T-helper 2 cell treated with Interferon-gamma antibody and Interleukin-4, amounts not matched to agents 100 ng/mL and 5 ng/mL, for 36 hours (primary cell): ENCODE measurements at regions not wholly inside any gene's neighbourhood (a gene's known extent, or its start where the extent isn't known, plus 50 kb on each side); places are given as distances from the start of the nearest gene placed in this dataset.
"Not testable (repeated sequence)": the region's sequence is repeated elsewhere in the genome, so short reads cannot be mapped to it uniquely, and the experiment has no call there.

ENCODE experiments used
- intact Hi-C: fragments of 100-400 bp; cut with micrococcal nuclease; formaldehyde crosslinking; loops from one replicate; pipeline ENCODE4 v1.15.1; 2023

DNA sequence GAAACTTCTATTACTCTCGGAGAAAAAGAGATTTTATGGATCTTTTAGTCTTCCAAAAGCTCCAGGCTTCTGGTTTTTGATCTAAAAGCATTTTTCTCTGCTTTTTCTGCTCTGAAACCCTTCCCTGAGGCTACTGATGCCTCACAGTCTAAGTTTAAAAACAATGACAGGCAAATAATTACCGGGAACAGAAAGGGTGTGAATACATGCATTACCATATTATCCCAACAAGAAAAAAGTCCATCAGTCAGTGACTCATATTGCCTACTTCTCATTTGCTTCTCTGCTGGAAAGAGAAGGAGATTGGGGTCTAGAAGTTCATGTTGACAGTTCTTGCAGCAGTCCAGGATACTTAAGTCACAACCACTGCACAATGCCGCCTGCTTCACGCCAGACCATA, 482.9 kb upstream of the C16orf82 start:
- intact Hi-C loops = no loop called here

DNA sequence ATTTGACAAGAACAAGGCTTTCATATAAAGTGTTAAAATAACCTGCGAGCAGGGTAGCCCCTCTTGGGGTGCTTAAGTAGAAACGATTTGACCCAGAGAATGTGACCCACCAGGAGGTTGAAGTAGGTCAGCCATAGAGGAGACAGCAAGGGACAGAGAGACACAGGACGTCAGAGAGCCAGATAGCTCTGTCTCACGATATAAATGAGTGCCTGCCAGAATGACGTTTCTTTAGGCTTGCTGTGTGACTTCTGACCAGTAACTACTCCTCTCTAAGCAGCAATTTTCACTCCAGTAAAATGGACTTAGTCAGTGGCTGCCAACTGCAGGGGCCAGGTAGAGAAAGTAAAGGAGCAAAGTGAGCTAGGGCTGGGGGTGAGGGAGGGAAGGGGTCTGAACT, 473.0 kb upstream of the C16orf82 start:
- intact Hi-C loops = loop anchor here (10.0 kb wide), 1 partner anchor 51 kb away; no protein-coding TSS in a partner anchor

DNA sequence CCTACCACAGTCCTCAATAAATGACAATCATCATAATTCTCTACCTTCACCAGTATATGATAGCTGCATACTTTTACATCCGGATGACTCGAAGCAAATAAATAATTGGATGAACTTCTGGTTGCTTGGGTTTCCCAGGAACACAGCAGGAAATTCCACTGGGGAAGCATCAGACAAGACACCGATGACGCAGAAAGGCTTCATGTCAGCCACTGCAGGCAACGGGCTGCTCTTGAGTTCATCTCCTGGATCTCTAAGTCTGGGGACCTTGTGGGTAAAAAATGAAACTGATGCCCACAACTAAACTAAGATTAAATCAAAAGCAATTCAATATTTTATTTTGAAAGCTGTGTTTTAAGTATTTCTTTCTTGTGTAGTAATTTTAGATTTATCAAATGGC, 472.1 kb upstream of the C16orf82 start:
- intact Hi-C loops = loop anchor here (10.0 kb wide), 1 partner anchor 50 kb away; no protein-coding TSS in a partner anchor

DNA sequence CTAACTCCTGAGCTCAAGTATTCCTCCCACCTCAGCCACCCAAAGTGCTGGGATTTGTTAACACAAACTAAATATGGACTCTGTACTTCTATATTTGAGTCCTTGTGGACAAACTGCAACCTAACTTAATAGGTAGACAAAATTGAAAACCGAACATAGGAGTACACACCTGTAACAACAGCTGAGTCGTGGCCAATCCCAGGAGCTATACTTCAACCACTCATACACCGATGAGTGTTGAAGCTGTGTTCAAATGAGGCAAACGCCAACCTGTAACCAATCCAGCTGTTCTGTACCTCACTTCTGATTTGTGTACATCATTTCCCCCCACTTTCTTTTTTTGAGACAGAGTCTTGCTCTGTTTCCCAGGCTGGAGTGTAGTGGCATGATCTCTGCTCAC, 471.5 kb upstream of the C16orf82 start:
- intact Hi-C loops = loop anchor here (10.0 kb wide), 1 partner anchor 50 kb away; no protein-coding TSS in a partner anchor

DNA sequence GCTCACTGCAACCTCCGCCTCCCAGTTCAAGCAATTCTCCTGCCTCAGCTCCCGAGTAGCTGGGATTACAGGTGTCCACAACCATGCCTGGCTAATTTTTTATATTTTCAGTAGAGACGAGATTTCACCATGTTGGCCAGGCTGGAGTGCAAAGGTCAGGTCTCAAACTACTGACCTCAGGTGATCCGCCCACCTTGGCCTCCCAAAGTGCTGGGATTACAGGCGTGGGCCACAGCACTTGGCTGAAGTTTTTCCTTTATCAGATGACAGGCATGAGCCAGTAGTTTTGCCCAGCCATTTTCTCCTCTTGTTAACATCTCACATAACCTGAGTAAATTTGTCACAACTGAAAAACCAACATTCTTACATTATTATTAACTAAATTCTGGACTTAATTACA, 470.7 kb upstream of the C16orf82 start:
- intact Hi-C loops = loop anchor here (10.0 kb wide), 1 partner anchor 49 kb away; no protein-coding TSS in a partner anchor

DNA sequence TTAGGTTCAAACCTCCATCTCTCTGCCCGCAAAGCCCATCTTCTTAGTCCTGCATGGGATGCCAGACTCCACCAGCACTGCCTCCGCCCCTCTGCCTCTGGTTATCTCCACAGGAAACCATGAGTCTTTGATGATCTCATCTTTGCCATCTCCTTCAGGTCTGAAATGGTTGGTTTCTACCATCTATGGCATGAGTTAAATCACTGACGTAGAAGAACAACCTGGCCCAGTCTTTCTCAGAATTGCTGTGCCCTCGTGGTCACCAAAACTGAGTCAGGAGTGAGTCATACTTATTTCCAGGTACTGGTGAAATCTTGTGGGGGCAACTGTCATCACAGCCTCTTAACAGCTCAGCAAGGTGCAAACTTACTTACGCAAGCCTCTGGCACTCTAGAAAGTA, 468.7 kb upstream of the C16orf82 start:
- intact Hi-C loops = loop anchor here (2.0 to 10.0 kb wide), 2 partner anchors 17 to 47 kb away; no protein-coding TSS in a partner anchor

DNA sequence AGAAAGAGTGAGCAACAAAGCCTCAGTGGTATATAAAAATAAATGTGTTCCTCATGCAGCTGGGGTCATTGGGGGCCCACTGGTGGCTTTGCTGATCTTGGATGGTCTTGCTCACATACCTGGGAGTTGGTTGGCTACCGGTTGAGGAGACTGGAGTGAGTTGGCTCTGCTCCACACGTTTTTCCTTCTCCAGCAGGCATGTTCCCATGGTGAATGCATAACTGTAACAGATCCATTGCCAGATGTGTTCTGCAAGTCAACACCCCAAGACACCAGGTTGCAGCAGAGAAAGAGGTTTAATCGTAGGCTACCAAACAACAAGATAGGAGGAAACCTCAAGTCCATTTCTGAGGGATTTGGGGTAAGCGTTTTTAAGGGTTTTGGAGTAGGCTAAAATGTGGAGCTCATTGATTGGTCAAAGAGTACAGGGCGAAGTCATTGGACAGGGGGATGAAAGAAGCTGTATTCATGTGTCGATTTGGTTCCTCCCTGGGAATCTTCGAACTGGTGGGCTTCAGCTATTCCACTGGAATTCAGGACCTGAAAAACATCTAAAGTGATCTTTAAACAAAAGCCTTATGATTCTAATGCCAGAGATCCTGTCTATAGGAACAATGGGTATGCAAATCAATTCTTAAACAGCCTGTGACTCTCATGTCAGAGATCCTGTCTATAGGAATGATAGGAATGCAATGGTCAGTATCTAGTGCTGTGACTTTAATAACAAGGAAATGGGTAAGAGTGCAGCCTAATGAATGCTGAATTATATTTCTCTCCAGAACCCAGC, 467.5 kb upstream of the C16orf82 start:
- intact Hi-C loops = loop anchor here (2.0 to 10.0 kb wide), 2 partner anchors 16 to 46 kb away; no protein-coding TSS in a partner anchor

DNA sequence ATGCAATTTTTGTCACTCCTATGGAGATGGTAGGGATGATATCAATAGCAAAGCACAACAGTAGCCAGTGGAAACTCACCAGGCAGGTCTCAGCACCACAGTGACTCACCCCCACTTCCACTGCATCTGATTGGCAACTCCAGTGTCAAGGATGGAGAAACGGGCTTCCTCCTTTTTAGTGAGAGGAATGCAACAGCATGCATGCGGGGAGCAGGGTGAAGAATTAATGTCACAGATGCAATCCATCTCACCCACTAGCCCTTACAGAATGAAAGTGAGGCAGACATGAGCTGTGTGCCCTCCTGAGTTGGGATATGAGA, 467.0 kb upstream of the C16orf82 start:
- intact Hi-C loops = loop anchor here (2.0 to 10.0 kb wide), 2 partner anchors 15 to 45 kb away; no protein-coding TSS in a partner anchor

DNA sequence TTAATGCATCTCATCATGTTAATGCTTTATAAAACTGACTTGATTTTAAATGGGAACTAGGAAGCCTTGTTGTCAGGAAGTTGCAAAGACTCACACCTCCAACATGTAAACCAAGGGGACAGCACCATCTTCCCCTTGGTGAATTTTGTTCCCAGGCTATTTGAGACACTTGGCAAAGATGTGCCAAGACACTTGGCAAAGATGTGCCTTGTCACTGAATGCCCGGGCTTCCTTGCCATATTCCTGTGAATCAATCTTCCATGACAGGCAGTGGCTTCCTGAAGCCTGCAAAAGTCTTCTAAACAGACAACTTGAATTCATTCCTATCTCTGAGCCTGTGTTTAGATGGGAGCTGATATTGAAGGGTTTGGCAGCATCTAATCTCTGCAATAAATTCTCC, 465.4 kb upstream of the C16orf82 start:
- intact Hi-C loops = no loop called here

DNA sequence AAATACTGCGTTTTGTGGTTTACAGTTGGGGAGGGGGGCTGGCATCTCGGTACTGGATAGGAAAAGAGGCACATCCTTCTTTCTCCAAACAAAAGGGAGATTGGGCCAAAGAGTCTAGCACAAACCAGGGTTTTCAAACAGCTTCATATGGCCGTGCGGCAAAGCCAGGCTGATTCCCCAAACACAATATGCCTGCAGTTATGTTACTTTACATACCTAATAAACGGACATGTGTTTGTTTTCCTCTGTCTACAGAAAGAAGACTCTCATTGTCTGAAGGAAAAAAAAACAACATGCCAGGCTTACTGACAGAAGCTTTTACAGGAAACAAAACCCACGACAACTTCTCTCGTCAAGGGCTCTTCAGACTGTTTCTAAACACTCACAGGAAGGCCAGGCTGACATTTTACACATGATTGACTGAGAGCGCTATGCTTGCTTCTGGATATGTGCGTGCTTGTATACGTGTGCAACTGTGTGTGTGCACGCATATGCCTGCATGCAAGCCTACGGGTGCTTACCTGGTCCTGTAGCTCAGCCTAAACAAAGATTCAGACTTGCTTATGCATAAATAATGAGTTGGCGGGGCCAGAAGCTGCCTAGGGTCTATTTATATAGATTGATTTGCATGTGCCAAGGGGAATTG, 461.0 kb upstream of the C16orf82 start:
- intact Hi-C loops = no loop called here

DNA sequence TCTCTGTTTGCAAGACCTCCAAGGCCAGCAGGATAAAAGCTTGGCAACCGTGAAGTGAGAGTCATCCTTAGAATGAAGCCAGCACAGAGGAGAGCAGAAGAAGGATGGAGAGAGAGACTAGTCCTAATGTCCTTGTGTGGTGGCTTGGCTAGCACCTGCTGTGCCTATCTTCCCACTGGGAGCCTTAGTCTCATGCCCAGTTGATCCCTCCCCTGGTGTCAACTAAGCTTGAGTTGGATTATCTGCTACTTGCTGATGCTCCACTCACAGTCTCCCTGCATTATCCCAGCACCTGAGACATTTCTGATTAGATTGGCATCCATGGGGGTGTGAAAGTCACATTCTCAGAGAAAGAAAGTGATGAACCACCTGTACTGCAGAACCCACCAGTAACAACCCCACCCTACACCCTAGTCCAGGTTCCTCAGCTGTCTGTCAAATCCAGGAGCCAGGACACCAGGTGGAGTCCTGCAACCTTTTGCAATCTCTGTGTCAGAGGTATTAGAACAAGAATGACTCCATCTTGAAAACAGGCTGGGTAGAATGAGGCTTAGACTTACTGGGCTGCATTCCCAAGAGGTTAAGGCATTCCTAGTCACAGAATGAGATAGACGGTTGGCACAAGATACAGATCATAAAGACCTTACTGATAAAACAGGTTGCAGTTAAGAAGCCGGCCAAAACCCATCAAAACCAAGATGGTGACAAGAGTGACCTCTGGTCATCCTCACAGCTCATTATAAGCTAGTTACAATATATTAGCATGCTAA, 460.2 kb upstream of the C16orf82 start:
- intact Hi-C loops = no loop called here

DNA sequence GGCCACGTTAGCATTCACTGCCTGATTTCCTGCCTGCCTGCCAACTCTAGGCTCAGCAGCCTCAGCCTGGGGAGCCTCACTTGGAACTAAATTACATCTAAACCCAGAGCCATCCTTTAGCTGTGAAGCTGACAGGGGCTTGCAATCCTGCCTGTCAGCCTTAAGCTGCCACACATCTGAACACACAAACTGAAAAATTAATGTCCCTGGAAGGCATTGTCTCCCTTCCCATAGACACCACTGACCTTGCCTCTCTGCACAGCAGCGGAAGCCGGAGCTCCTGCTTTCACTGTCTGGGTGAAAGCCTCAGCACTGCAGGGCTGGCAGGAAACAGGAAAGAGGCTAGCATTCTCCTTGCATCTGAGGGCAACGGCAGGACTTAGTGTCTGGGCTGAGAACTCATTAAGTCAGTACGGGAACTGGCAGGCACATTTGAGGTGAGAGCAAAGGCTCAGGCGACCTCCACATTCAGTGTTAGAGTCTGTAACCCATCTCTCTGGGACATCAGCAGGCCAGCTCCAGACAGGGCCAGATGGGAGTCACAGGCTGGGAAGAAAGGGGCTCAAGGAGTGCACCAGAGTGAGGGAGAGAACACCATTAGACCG, 452.4 kb upstream of the C16orf82 start:
- intact Hi-C loops = loop anchor here (2.0 kb wide), 1 partner anchor 16 kb away; no protein-coding TSS in a partner anchor

DNA sequence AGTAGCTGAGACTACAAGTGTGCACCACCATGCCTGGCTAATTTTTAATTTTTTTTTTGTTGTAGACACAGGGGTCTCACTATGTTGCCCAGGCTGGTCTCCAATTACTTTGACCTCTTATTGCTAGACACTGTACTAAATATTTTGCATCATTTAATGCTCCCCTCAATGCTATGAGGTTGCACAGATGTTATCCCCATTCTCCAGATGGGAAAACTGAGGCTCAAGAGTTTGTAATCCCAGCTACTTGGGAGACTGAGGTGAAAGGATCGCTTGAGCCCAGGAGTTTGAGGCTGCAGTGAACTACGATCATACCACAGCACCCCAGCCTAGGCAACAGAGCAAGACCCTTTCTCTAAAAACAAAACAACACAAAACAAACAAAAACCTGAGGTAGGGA, 443.3 kb upstream of the C16orf82 start:
- intact Hi-C loops = no loop called here

DNA sequence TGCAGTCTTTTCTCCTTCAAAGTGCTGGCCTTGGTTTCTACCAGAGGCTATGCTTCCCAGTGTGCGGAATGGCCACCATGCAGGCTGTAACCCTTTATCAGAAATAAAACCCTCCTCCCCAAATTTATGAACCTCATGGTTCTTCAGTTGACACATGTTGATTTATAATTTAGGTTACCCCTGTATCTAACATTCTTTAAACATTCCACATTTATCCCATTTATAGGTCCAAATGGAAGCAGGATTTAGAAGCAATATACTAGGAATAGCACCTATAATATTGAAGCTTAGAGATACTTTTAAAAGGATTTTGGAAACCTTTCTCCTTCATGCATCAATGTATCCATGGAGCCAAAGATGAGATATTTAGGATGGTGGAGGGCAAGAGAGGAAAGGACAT, 438.8 kb upstream of the C16orf82 start:
- intact Hi-C loops = no loop called here

DNA sequence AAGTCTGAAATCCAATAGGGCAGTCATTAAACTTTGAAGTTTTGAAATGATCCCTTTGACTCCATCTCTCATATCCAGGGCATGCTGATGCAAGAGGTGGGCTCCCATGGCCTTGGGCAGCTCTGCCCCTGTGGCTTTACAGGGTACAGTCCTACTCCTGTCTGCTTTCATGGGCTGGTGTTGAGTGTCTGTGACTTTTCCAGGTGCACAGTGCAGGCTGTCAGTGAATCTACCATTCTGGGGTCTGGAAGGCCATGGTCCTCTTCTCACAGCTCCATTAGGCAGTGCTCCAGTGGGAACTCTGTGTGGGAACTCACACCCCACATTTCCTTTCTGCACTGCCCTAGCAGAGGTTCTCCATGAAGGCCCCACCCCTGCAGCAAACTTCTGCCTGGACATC, 435.4 kb upstream of the C16orf82 start:
- intact Hi-C loops = not testable (repeated sequence)

DNA sequence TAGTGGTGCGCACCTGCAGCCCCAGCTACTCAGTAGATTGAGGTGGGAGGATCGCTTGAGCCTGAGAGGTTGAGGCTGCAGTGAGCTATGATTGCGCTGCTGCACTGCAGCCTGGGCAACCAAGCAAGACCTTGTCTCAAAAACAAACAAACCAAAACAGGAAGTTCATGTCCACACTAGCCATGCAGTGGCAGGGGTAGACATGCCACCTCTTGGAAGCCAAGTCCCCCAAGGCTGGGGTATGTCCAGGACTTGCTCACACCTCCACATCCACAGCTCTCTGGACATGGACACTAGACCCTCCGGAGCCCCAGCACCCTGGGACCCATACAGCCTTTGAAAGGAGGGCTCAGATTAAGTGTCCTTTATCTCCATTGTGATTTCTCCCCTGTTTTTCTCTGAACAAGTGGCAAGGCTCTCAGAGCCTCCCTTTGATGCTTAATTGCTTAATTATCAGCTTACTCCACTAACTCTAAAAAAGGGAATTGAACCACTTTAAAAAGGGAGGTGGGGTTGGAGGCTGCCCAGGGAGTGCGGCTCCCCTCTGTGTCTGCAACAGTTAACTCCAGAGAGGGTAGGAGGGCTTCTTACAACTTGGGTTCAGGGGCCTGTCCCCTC, 424.6 kb upstream of the C16orf82 start:
- intact Hi-C loops = loop anchor here (10.0 kb wide), 1 partner anchor 47 kb away; no protein-coding TSS in a partner anchor

DNA sequence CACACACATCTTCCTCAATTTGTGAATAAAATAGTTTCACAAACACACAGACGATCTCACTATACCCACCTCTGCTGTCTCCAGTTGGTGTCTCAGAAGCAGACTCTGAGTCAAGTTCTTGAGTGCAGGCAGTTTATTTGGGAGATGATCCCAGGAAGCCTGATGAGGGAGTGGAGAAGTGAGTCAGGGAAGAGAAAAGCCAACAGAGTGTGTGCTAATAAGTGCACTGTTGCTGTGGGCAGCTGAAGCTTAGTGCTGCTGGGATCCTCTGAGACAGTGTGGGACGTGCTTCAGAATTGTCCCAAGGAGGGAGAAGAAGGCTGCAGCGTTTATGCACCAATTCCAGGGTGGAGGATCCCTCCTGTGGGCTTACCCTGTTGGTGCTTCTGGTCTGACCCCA, 423.2 kb upstream of the C16orf82 start:
- intact Hi-C loops = loop anchor here (10.0 kb wide), 1 partner anchor 49 kb away; no protein-coding TSS in a partner anchor

DNA sequence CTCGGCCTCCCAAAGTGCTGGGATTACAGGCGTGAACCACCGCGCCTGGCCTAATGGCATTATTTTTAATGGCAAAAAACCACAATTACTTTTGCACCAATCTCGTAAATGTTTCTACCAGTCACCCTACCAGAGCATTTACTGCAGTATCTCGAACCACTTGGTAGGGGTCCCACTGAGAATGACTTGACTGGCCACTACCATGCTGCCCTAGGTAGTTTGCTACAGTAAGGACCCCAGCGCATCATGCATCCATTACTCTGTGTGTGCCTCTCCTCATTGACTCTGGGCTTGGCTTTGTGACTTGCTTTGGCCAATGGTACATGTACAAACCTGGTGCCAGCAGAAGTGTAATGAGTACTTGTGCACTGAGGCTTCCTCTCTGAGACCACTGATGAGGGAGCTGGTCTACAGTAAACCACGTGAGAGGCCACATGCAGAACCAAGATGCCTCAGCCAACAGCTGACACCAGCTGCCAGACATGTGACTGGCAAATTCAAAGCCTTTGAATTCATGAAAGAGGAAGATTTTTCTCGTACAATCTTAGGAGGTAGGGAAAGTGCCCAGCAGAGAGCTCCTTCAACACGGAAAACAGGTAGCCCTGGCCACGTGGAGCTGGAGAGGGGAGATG, 421.7 kb upstream of the C16orf82 start:
- intact Hi-C loops = loop anchor here (10.0 kb wide), 1 partner anchor 50 kb away; no protein-coding TSS in a partner anchor

DNA sequence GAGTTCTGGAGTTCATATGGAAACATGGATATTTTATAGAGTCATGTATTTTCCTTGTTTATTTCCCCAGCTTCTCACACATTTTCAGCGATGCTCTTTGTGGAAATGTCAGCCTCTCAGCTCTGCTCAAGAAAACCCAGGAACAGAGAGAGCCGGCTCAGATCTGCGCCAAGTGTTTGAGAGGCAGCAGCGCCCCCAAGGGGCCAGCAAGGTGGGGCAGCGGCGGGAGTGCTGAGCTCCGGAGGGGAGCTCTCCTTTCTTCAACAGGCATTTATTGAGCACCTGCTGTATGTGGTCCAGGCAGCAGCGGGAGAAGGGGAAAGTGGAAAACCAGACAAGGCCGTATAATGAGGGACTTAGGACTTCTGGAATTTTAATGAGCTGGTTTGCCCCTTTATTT, 421.1 kb upstream of the C16orf82 start:
- intact Hi-C loops = loop anchor here (10.0 kb wide), 1 partner anchor 51 kb away; no protein-coding TSS in a partner anchor

DNA sequence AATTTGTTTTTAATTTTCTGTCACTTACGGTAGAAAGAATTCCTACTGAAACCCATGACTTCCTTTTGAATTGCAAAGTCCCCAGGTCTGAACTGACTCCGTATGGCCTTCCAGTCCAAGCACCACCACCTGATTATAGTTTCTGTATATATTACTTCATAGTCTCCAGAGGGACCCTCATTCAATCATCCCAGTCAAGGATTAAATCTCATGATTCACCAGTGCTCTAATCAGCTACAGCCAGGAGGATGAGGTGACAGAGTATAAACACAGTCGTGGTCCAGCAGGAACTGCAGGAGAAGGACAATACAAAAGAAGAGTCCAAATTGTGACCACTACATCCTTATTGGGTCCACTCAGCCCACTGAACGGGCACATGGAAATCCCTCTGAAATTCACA, 418.9 kb upstream of the C16orf82 start:
- intact Hi-C loops = loop anchor here (10.0 kb wide), 1 partner anchor 53 kb away; no protein-coding TSS in a partner anchor
